Heart left ventricle (tissue), 13 donors: ENCODE measurements at regions not wholly inside any gene's neighbourhood (a gene's known extent, or its start where the extent isn't known, plus 50 kb on each side); places are given as distances from the start of the nearest gene placed in this dataset.

Experiments used
- CTCF ChIP-seq, 12 donors: fragments of 200-600 bp; sonication (generic) in 4 of 12; IDR thresholded peaks; one replicate each; pipeline versions ENCODE4 v1.5.0 to v1.8.0; 2018 to 2022; ENCODE audit warnings: antibody characterized with exemption in 12 of 12, mild to moderate bottlenecking in 5 of 12
- POLR2A ChIP-seq, 2 donors: fragments of 450-650 bp; IDR thresholded peaks; one replicate each; pipeline ENCODE4 v1.6.1; 2017; ENCODE audit warnings: antibody characterized with exemption in 2 of 2, mild to moderate bottlenecking in 2 of 2, moderate library complexity in 2 of 2
- donor health status: ischemic (EF 13 %, LVEDD 7.1; RV severe dilation, severe dysfunction).
- donor health status: DM: no; HTN: yes; CAD: no.
- donor health status: DM: no; HTN: no; CAD: no.
- donor health status: ischemic (EF 25% LVEDD 6.9; RV normal size, moderate dysfunction).
- donor health status: ischemic (EF 25% LVEDD 5.7; RV mildly dilated, moderate dysfunction).
- donor health status: ischemic (EF 35%, LVEDD 5.7; RV mildly dilated, moderate dysfunction).
- donor health status: nonischemic (EF 11% LVEDD 7.7; RV severe dilation, severe dysfunction).
- donor health status: DM: yes; HTN: yes; CAD: no.
- donor health status: PGD.
- donor health status: ischemic (EF 29% LVEDD 5.4; RV normal size, mild dysfunction).
- donor health status: nonischemic (EF 23%, LVEDD 6.1; RV moderate dilation, normal function).

GRCh38 chr14:101118746-101119591 lies 215.4 kb upstream of the RTL1 start:
- no peak for TF ChIP-seq CTCF (IDR thresholded peaks at IDR 0.05)
- TF ChIP-seq POLR2A (IDR thresholded peaks at IDR 0.05) = no peak
